NCI-H345 treated with DMSO at 0.1 percent for 48 hours (cell line): ENCODE measurements at regions not wholly inside any gene's neighbourhood (a gene's known extent, or its start where the extent isn't known, plus 50 kb on each side); places are given as distances from the start of the nearest gene placed in this dataset.
"Not testable (repeated sequence)": the region's sequence is repeated elsewhere in the genome, so short reads cannot be mapped to it uniquely, and the experiment has no call there.

Experiments used
- DNase-seq: peaks from one replicate; lab custom pipeline; 2025; ENCODE audit not compliant: unreplicated experiment; lab: John Stamatoyannopoulos, UW

- DNase-seq: no peak
These were observed 52.4 kb upstream of the SLC1A4 start for GRCh38 chr2:64936809-64937208.

GRCh38 chr2:64937314-64937686 lies 51.9 kb upstream of the SLC1A4 start:
- not testable (repeated sequence) for DNase-seq

GRCh38 chr2:64937687-64938491 lies 51.3 kb upstream of the SLC1A4 start:
- DNase-seq: no peak

- DNase-seq: no peak
These were observed 50.5 kb upstream of the SLC1A4 start for GRCh38 chr2:64938607-64939285.

- DNase-seq: no peak
These were observed 49.8 kb upstream of the SLC1A4 start for GRCh38 chr2:64939332-64939917.
